HG02588 (cell line): ENCODE measurements at regions not wholly inside any gene's neighbourhood (a gene's known extent, or its start where the extent isn't known, plus 50 kb on each side); places are given as distances from the start of the nearest gene placed in this dataset.
A peak's percentile ranks its signal among the peaks of the same experiment; 100 is the strongest.

ENCODE experiments used
- ATAC-seq: cut with Tn5 transposase; IDR thresholded peaks from one replicate; pipeline ENCODE4 v1.9.1; 2021; ENCODE audit warnings: mild to moderate bottlenecking, moderate library complexity; ENCODE audit not compliant: unreplicated experiment

GRCh38 chr2:163462993-163463392, 272.8 kb downstream of the FIGN start:
- ATAC-seq: no peak

- ATAC-seq: no peak
Measured at GRCh38 chr2:163459986-163460385, 275.8 kb downstream of the FIGN start.

- no peak for ATAC-seq
Measured at GRCh38 chr2:163456953-163457743, 278.7 kb downstream of the FIGN start.

GRCh38 chr2:163455815-163456214, 280.0 kb downstream of the FIGN start:
- peak; percentile 95 for ATAC-seq

GRCh38 chr2:163453920-163454319, 281.9 kb downstream of the FIGN start:
- no peak for ATAC-seq

- no peak for ATAC-seq
Measured at GRCh38 chr2:163441603-163442002, 294.2 kb downstream of the FIGN start.

GRCh38 chr2:163436963-163437362, 298.8 kb downstream of the FIGN start:
- ATAC-seq: no peak

GRCh38 chr2:163428187-163428586, 307.6 kb downstream of the FIGN start:
- ATAC-seq: no peak

- ATAC-seq: no peak
Measured at GRCh38 chr2:163420604-163421003, 315.2 kb downstream of the FIGN start.

- no peak for ATAC-seq
Measured at GRCh38 chr2:163419000-163419830, 316.6 kb downstream of the FIGN start.

GRCh38 chr2:163417596-163418337, 318.0 kb downstream of the FIGN start:
- ATAC-seq: peak; percentile 73

- no peak for ATAC-seq
Measured at GRCh38 chr2:163414121-163414520, 321.7 kb downstream of the FIGN start.

- no peak for ATAC-seq
Measured at GRCh38 chr2:163407296-163407695, 328.5 kb downstream of the FIGN start.

GRCh38 chr2:163405298-163405697, 330.5 kb downstream of the FIGN start:
- ATAC-seq: no peak

GRCh38 chr2:163401481-163401880, 334.3 kb downstream of the FIGN start:
- no peak for ATAC-seq

GRCh38 chr2:163397451-163397850, 338.4 kb downstream of the FIGN start:
- no peak for ATAC-seq

GRCh38 chr2:163395602-163396001, 340.2 kb downstream of the FIGN start:
- no peak for ATAC-seq

- no peak for ATAC-seq
Measured at GRCh38 chr2:163389838-163390237, 346.0 kb downstream of the FIGN start.

- ATAC-seq: no peak
Measured at GRCh38 chr2:163375472-163375871, 360.3 kb downstream of the FIGN start.

- no peak for ATAC-seq
Measured at GRCh38 chr2:163375070-163375469, 360.7 kb downstream of the FIGN start.

GRCh38 chr2:163374282-163374681, 361.5 kb downstream of the FIGN start:
- ATAC-seq: no peak
